NCI-H524 (cell line): ENCODE measurements at regions not wholly inside any gene's neighbourhood (a gene's known extent, or its start where the extent isn't known, plus 50 kb on each side); places are given as distances from the start of the nearest gene placed in this dataset.

Experiments
- DNase-seq, 2 experiments: peaks; one replicate each; lab custom pipeline; 2025; lab: John Stamatoyannopoulos, UW

DNA sequence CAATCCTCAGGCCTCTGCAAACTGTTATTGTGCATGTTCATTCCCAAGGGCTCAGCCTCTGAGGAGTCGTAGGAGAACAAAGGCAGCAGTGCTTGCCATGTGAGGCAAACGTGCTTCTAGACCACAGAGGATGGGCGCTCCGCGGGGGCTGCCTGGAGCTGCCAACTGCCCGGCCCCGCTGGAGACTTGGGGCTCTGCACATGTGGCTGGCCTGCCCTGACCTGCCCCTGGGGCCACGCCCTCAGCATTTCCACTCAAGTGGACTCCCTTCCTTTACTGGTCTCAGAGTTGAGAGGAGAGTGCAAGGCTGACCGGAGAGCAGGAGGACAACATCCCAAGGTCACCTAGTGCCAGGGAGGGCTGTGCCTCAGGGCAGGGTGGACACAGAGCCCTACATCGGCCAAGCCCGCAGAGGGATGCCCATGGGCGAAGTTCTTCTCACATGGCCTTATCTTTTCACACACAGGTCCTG lies 222.3 kb upstream of the ZNF32 start:
- no peak for DNase-seq

DNA sequence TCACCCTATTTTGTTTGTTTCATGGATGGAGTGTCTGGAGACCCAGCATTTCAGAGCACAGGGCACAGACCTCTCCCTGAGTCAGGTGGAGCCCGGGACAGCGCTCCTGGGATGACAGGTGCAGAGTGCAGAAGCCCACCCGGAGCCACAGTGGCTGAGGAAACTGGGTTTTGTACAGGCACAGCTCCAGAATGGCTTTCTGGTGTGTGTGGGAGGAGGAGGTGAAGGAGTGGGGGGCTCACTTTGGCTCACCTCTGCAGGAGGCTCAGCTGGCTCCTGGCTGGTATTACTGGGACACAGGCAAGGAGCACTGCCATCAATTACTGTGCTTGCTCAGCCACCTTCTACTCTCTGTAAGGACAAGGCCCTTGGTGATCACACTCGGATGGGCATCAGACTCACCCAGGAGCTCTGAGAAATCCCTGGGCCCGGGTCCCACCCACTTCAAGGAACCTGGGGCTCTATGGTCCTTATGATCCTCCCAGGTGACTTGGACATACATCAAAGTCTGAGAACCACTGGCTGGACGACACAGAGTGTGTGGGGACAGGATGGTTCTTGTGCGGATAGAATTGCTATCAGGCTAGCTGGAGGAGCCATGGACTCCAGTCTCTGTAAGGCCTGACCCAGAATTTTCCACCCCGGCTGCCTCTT lies 221.1 kb upstream of the ZNF32 start:
- no peak for DNase-seq

DNA sequence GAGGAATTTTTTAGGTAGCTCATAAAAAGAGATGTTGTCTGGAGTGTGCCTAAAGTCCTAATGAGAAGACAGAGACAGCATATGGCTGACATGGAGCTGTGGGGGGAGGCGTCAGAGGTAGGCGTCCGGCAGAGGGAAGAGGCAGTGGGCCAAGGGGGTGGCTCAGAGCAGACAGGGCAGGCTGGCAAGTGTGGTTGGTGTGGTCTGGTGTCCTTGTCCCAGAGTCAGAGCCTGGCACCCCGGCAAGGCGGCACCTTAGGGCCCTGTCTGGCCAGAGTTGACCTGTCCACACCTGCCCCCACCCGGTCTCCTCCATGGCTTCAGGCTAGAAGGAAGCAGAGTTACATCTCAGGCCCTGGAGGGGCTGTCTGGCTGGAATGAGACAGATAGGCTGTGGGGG lies 220.3 kb upstream of the ZNF32 start:
- no peak for DNase-seq

DNA sequence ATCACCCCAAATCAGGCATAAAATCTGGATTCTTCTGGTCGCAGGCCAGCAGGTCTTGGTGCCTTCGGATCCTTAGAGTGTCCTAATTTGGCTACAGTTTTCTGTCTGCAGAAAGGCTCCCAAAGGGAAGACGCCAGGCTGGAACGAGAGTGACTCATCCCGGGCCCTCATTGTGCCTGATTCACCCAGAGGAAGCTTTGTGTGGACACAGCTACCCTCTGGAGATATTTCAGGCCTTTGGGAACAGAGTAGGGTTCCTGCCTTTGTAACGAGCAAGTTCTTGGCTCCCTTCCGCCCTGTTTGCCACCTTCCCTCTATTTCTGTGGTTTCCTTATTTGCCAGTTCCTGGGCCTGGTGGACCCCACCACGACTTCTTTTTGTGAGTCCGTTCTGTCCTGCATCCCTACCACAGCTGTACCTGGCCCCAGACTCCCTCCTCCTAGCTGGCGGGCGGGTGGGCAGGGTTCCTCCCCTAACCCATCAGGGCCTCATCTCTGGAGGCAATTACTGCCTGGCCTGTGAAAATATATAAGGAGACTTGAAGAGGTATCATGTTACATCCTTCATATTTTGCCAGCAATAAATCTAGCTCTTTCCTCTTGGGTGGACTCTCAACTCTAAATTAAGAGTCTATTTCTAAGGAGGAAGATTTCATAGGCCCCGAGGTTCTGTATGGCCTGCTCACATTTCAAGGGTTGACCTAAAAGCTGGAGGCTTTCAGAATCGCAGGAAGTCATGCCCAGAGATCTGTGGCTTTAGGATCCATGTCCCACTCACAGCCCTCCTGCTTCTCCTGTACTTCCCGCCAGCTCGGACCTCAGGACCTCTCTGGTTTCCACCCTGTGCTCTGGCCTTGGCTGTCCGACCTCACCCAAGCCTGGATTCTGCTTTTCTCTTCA lies 219.2 kb upstream of the ZNF32 start:
- peak in 1 of 2 experiments; percentile 55 for DNase-seq

DNA sequence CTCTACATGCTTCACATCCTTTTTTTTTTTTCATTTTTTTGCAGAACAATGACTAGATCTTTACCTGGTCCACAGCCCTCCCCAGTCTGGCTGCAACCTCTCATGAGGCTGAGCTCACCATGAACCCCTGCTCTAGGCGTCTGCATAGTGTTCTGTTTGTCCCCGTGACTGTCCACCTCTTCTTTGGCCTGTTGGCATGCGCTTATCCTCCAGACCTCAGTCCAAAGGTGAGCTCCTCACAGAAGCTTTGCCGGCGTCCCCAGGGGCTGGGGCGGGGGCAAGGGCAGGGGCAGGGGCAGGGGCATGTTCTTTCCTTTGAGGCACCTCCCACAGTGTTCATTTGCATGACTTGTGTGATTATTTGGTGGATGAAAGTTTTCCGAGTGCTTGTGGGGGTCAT lies 218.4 kb upstream of the ZNF32 start:
- DNase-seq, result no peak

DNA sequence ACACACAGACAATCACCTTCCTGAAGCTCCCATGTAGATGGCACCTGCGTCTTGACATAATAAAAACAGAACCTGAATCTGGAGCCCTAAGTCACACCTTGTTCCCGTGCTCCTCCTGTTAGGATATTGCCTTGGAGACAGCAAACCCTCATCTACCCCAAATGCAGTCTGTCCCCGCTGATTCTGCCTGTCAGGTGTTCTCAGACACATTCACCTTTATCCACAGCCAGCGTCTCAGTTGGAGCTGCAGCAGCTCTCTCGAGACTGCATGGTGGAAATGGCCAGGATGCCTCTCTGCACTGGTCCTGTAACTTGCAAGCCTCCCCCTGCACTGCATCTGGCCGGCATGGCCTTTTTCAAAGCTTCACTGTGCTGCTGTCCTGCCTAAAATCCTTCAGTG lies 218.0 kb upstream of the ZNF32 start:
- no peak for DNase-seq

DNA sequence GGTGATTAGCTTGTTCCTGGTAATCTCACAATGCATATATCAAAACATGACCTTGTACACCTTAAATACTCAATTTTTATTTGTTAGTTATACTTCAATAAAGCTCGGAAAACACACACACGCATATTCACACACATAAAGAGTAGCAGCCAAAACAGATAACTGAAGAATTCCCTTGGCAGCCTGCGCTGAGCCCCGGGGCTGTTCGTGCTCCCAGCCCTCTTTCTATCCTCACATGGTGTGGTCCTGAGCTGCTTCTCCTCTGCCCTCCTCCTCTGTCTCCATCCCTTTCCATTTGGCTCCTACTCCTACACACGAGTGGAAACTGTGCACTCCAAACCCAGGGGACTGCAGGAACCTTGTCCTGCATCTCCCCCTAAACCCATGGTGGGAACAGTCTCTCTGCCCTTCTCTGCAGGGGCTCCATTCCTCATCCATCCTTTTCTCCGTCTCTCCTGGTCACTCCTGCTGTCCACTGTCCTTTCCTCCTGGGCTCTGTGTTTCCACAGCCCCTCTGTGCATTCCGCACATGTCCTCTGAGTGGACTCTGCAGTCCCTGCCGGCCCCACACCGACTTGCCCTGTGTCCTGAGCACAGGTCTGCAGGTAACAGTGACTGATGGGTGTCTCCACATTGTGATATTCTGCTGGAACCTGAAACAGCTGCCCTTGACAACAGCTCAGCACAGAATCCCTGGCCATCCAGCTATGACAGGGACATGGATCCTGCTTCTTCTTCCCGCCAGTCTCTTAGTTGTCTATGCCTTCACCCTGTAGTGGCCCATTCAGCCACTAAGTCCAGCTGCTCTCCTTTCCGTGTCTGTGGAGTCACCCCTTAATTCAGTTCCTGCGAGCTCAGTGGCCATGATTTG lies 216.8 kb upstream of the ZNF32 start:
- no peak for DNase-seq

DNA sequence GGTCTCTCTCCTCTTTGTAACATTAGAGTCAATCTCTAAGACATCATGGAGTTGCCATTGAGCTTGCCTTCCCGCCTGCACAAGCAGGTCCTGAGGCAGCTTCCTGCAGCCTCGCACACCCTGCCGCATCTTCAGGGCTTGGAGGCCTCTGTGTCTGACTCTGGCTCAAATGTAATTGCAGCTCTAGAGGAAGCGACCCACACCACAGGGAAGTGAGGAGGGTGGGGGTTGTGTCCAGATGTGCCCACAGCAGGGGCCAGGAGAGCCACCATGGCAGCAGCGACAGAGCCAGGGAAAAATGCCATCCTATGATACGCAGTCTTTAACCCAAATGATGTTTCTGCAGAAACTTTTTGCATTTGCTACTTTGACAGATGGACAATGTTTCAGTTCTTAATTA lies 216.0 kb upstream of the ZNF32 start:
- no peak for DNase-seq

DNA sequence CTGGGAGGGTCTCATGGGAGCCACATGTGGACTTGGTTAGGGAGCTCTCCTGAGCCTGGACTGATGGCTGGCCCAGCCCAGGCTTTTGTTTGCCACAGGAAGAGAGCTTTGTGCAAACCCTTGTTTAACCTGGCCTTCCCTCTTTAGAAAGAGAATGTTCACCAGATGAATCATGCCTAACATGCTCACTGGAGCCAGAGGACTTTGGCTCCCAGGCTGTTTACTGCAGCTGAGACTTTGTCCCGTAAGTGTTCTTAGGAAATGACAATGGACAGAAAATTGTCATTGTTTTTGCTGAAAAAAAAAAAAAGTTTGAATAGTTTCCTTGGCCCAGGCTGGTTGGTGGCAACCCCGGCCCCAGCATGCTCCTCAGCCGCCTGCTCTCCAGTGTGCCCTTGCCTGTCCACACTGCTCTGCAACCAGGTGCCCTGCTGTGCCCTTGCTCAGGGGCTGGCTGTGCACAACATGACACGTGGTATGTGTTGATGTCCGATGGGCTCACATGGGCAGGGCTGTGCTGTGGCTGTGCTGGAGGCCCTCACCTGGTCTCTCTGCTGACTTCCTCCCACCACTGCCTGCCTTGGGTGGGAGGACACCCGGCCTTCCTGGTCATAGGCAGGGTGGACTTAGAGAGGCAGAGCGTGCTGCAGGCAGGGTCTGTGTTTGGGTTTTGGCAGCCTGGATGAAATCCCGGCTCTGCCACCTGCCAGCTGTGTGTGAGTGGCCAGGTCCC lies 215.3 kb upstream of the ZNF32 start:
- DNase-seq, result no peak

DNA sequence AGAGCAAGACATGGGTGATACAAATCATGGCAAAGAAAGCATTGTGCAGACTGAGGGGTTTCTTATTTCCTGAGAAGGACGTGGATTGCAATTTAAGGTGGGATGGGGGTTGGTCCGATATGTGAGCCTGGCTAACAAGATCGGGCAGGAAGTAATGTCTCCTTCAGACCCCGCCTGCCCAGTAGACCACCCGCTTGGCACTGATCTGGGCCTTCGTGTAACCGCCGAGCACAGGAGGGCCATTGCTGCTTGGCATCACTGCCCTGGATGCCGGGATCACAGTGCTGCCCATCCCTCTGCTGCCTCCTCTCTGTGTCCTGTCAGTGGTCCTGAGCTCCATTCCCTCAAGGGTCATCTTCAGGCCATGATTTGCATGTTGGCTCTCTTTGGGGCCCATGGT lies 214.6 kb upstream of the ZNF32 start:
- no peak for DNase-seq

DNA sequence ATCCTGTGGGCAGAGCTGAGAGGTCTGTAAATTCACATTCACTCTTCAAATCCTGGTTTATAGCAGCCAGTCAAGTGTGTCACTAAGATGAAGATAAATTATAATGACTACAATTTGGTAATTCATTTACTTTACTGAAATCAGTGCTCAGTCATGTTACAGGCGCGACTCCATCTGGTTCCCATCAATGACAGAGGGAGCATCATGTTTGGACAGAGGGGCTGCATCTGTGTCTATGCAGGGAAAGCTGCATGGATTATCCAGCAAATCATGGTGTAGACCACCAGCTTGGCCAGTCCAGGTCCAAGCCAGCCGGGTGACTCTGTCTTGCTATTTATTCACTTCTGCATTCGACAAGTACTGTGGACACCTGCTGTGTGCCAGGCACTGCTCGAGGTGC lies 214.1 kb upstream of the ZNF32 start:
- DNase-seq, result no peak

DNA sequence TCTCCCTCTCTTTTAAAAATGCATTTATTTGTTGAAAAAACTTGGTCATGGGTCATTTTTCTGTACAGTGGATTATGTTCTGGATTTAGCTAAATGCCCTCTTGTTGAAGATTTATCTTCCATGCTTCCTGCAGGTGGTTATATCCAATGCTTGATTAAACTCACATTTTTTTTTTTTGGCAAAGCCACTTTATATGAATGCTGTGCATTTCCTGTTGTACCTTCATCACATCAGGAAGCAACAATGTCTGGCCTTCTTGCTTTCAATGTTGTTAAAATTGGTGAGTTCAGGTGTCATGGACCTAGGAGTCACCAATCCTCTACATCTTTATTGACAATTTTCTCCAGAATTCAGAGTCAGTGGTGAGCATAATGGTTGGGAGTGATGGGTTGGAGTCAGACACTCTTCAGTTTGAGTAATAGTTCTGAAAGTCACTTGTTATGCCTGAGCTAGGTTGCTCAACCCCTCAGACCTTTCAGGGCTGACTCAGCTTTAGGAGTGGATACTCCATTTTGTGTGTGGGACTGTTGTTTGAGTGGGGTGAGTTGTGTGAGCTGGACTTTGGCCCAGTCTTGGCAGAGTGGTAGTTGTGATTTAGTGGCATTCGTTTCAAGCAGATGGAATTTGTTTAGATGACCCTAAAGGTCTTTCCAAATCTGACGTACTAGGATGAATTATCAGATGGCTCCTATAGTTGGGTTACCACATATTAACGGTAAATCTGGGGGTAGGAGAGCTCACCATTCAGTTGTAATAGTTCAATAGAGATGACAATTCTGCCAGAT lies 213.5 kb upstream of the ZNF32 start:
- no peak for DNase-seq

DNA sequence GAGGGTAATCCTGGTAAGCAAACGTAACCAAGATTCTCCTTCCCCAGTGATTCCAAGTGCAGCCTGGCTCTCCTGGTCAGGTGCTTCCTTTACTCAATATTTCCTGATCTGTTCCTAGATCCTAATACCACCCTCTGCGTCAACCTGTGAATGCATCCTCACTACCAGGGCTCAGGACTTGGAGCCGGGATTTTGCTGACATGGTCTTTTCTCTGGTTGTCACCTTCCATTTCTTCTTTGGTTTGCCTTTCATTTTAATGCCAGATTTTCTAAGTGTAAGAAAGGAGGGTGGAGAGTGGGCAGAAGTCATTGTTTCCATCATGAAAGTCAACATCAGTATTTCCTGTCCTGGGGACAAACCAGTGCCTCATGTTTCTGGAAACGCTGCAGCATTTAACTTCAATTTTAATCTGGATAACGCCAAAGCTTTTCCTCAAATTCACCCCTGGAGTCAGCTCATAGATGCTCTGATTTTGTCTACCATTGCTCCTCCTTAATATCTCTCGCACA lies 210.4 kb upstream of the ZNF32 start:
- DNase-seq, result no peak

DNA sequence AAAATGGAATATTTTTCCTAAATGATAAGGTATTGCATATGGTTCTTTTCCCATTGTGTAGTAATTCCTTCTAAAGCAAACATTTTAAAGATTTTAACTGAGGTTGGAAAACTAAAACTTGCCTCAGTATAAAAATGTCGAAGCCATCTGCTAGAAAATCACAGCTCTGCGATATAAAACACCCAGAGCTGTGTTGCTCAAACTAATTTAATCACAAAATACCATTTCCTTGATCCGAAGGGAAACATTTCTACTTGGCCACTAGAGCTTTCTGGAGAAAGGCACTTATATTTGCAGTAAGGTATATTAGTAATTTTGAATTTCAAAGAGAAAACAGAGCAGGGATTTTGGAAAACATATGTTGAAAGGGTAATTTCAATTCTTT lies 209.2 kb upstream of the ZNF32 start:
- DNase-seq, result no peak

DNA sequence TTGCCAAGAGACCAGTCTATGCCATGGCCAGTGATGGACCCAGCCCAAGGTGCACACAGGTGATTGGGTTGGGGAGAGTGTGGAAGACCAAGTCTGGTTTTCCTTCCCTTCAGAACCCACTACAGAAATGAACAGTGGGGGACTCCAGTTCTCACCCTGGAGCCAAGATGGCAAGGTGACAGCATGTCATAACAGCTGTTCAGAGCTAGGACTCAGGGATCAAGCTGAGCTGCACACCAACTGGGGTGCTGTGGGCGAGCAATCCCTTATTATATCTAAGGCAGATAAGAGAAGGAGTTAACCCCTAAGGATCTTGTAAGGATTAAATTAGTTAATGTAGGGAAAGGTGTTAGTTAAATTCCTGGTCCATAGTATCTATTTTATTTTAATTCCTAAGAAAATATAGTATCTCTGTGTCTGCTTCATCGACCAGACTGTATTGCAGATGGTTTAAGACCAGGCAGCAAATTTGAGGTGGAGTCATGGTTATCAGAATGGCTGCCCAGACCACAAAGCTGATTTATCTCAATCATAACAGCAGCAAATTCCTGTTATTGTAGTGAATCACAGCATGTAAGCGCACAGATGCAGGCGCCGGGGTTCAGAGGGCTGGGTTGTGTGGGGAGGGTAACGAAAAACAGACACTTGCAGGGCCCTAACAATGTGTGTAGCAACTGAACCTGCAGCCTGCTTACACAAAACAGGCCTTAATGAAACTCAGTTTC lies 208.7 kb upstream of the ZNF32 start:
- DNase-seq, result peak in 1 of 2 experiments; percentile 41

DNA sequence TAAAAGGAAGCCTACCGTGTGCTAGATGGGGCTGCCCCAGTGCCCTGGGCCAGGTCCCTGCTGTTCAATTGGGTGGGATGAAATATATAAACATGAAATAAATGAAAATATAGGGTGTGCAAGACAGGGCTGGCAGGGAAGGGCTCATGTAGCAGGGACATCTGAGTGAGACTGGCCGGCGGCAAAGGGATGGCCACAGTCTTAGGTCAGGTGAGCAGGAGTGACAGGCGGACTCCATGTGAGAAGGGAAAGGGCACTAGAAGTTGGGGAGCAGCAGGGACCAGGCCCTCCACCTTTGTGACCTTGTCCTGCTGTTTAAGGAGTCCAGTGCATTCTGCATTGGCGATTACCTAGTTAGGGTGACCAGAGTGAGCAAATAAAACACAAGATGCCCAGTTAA lies 207.6 kb upstream of the ZNF32 start:
- no peak for DNase-seq

DNA sequence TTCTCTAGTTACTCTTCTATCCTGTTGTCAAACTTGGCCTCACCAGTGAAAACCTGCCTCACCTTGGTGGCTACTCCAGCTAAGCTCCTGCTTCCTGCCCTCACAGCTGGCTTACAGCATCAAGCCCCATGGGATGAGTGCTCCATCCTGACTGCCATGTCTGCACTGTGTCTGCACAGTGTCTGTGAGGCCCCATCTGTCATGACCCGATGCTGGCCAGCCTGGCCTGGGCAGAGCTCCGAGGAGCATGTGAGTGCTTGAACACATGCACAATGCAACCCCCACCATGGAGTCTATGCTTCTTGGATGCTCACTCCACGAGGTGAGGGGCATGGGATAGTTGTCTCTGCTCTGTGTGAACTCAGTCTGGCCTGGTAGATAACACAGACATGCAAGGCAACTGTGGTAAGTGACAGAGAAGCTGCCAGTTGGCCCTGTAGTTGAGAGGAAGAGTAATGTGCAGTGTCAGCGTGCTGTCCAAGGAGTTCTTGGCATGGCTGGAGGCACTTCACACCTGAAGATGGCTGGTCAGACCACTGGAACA lies 207.1 kb upstream of the ZNF32 start:
- DNase-seq, result peak in 1 of 2 experiments; percentile 47

DNA sequence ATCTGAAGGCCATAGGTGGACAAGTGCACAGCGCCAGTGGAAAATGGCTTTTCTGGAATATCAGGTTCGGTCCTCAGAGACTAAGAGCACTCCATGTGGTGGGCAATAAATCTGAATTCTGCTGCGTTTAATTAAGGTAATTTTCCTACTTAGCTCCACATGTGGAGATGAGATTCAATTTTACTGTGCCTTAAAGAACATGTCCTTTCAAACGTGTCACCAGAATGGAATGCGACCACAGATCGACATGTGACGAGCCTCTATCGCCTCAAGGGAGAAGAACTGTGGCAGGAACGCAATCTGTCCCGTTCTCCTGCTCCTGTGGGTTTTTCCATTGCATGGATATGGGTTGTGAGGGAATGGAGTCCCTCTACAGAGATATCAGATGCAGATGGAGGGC lies 205.3 kb upstream of the ZNF32 start:
- no peak for DNase-seq

DNA sequence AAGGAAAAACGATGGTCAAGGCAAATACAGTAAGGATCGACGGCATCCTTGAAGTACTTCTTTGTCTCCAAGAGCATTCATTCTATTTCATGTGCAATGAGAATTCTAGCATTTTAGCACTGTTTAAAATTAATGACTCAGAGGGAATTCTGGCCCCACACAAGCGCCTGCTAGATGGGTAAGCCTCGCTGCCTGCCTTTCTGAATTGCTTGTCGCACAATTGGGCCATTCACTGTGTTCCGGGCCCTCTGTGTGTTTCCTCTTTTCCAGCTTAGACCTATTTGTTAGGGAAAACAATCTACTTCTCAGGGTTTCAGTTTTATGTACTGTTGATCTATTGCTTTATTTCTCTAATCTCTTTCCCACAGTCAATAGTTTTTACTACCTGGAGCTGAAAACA lies 204.7 kb upstream of the ZNF32 start:
- DNase-seq, result no peak
